HEK293 (cell line): ENCODE measurements at regions not wholly inside any gene's neighbourhood (a gene's known extent, or its start where the extent isn't known, plus 50 kb on each side); places are given as distances from the start of the nearest gene placed in this dataset.

Experiments
- BCL11A ChIP-seq: fragments of 450-650 bp; formaldehyde crosslinking; IDR thresholded peaks from 2 replicates; pipeline ENCODE4 v1.5.1; 2016; ENCODE audit warnings: low read depth, missing biosample characterization, missing genetic modification characterization
- CTCF ChIP-seq: fragments of 450-650 bp; formaldehyde crosslinking; IDR thresholded peaks from 2 replicates; pipeline ENCODE4 v1.5.1; 2016; ENCODE audit warnings: missing biosample characterization, missing genetic modification characterization
- PRDM1 ChIP-seq: fragments of 450-650 bp; formaldehyde crosslinking; IDR thresholded peaks from 2 replicates; pipeline ENCODE4; 2016; ENCODE audit warnings: missing biosample characterization, missing genetic modification characterization
- ZBTB26 ChIP-seq: fragments of 450-650 bp; formaldehyde crosslinking; optimal IDR thresholded peaks from 2 replicates; pipeline ENCODE3; 2016; ENCODE audit warnings: missing biosample characterization, mild to moderate bottlenecking, missing genetic modification characterization
- ZNF18 ChIP-seq: fragments of 450-650 bp; formaldehyde crosslinking; IDR thresholded peaks from 2 replicates; pipeline ENCODE4 v1.5.1; 2016; ENCODE audit warnings: missing biosample characterization, missing genetic modification characterization
- ZNF248 ChIP-seq: fragments of 450-650 bp; formaldehyde crosslinking; IDR thresholded peaks from 2 replicates; pipeline ENCODE4 v1.5.1; 2017; ENCODE audit warnings: missing biosample characterization, missing genetic modification characterization
- ZNF362 ChIP-seq: fragments of 450-650 bp; formaldehyde crosslinking; IDR thresholded peaks from 2 replicates; pipeline ENCODE4 v1.5.1; 2016; ENCODE audit warnings: missing biosample characterization, missing genetic modification characterization
- ZNF548 ChIP-seq: fragments of 450-650 bp; formaldehyde crosslinking; IDR thresholded peaks from 2 replicates; pipeline ENCODE4 v1.5.1; 2016; ENCODE audit warnings: missing biosample characterization, missing genetic modification characterization
- ZNF639 ChIP-seq: fragments of 450-650 bp; formaldehyde crosslinking; IDR thresholded peaks from 2 replicates; pipeline ENCODE4 v1.5.1; 2016; ENCODE audit warnings: missing biosample characterization, missing genetic modification characterization
- ZNF658 ChIP-seq: fragments of 450-650 bp; formaldehyde crosslinking; IDR thresholded peaks from 2 replicates; pipeline ENCODE4; 2016; ENCODE audit warnings: missing biosample characterization, missing genetic modification characterization

- no peak for TF ChIP-seq CTCF (tag by site-specific recombination)
- TF ChIP-seq ZNF362, result no peak
- no peak for TF ChIP-seq ZNF548 (tag by site-specific recombination)
- TF ChIP-seq BCL11A (tag by site-specific recombination), result no peak
- TF ChIP-seq ZNF639 (tag by site-specific recombination), result no peak
- TF ChIP-seq ZNF248 (tag by site-specific recombination), result no peak
- no peak for TF ChIP-seq ZNF18
- no peak for TF ChIP-seq PRDM1 (tag by site-specific recombination)
- TF ChIP-seq ZNF658 (tag by site-specific recombination), result no peak
- no peak for TF ChIP-seq ZBTB26
Measured at GRCh38 chr6:132948889-132949288, 134.5 kb downstream of the RPS12 start.
